ENCODE measurements at regions not wholly inside any gene's neighbourhood (a gene's known extent, or its start where the extent isn't known, plus 50 kb on each side); places are given as distances from the start of the nearest gene placed in this dataset.

GRCh38 chr12:11581179-11581755 lies 68.2 kb upstream of the ETV6 start:
- in situ Hi-C loops (cut with MboI) = no loop called here
- H4K20me1 ChIP-seq (replicated peaks; ENCODE audit: control insufficient read depth, insufficient read depth, low read length) = no peaks in the 10 kb centered on the region
- TF ChIP-seq TCF3 (CRISPR knock-in tag; IDR thresholded peaks at IDR 0.05) (no peak), ATF4 (CRISPR knock-in tag; IDR thresholded peaks at IDR 0.05) (no peak), SMC3 (conservative IDR thresholded peaks at IDR 0.05; ENCODE audit: insufficient read depth, low read depth, low read length) (peak; percentile 49), DEAF1 (CRISPR knock-in tag; IDR thresholded peaks at IDR 0.05) (peak; percentile 53), ZBTB1 (CRISPR knock-in tag; IDR thresholded peaks at IDR 0.05; ENCODE audit: borderline replicate concordance, low read depth) (no peak), CBFA2T3 (IDR thresholded peaks at IDR 0.05) (no peak), RAD21 (CRISPR knock-in tag; conservative IDR thresholded peaks at IDR 0.05 in 1 of 2, IDR thresholded peaks at IDR 0.05 in 1 of 2) (peak; percentile 79 to 82), E2F1 (CRISPR knock-in tag; IDR thresholded peaks at IDR 0.05) (no peak), ZEB2 (IDR thresholded peaks at IDR 0.05) (no peak), CREB5 (CRISPR knock-in tag; IDR thresholded peaks at IDR 0.05) (no peak), SLC30A9 (CRISPR knock-in tag; IDR thresholded peaks at IDR 0.05) (no peak), FOXK1 (CRISPR knock-in tag; IDR thresholded peaks at IDR 0.05; ENCODE audit: borderline replicate concordance) (no peak), KDM2B (CRISPR knock-in tag; IDR thresholded peaks at IDR 0.05) (no peak), CTCF (IDR thresholded peaks at IDR 0.05 in 2 of 3, conservative IDR thresholded peaks at IDR 0.05 in 1 of 3; ENCODE audit: insufficient read depth in 2 of 3, low read depth in 1 of 3, low read length in 3 of 3) (peak; percentile 28 to 64 (median 39); a peak in 3 of 6 replicates), ZFX (CRISPR knock-in tag; IDR thresholded peaks at IDR 0.05) (no peak)

More at GRCh38 chr12:11581179-11581755, 68.2 kb upstream of the ETV6 start:
- DNase-seq (ENCODE audit: extremely low read depth in 1 of 4, low spot score in 3 of 4) = peak; percentile 22 to 64 (median 36)
- intact Hi-C loops (cut with micrococcal nuclease) = loop anchor here (1.0 to 10.0 kb wide), 2 partner anchors 452 to 1124 kb away; no protein-coding TSS in a partner anchor
- H3K4me1 ChIP-seq (replicated peaks in 1 of 2; ENCODE audit: control insufficient read depth in 2 of 2, insufficient read depth in 2 of 2, low read length in 2 of 2) = no peaks in the 10 kb centered on the region
- H3K4me2 ChIP-seq (ENCODE audit: insufficient read depth, low read length) = no peak overlapping the region
- BruUV-seq (replicated peaks) = no TSS peak
- no peak overlapping the region for H3K27ac ChIP-seq (ENCODE audit: extremely low read depth, low read depth, low read length)
- WGBS (ENCODE audit: insufficient coverage, low coverage, missing lambda C conversion rate) = 0% methylated on average over 1 of the region's 2 CpGs
- H3K79me2 ChIP-seq (ENCODE audit: control insufficient read depth, insufficient read depth, low read length) = no peaks in the 10 kb centered on the region
- H2AFZ ChIP-seq (ENCODE audit: low read depth, low read length) = no peak overlapping the region
- FAIRE-seq = peak; percentile 81
- H3K36me3 ChIP-seq (ENCODE audit: control insufficient read depth, insufficient read depth, low read length) = no peaks in the 10 kb centered on the region
- H3K27me3 ChIP-seq (ENCODE audit: control insufficient read depth in 2 of 2, insufficient read depth in 2 of 2, low read length in 2 of 2) = no peaks in the 10 kb centered on the region
- no peak for ATAC-seq
- ChIA-PET CTCF (ENCODE audit: low intra/inter-chr PET ratio) (interaction anchor here (0.6 to 2.3 kb wide), 5 partner anchors 192 to 1123 kb away, joined by 3 to 36 read pairs (median 3); no protein-coding TSS in a partner anchor), POLR2A (no interaction called here)
- H3K4me3 ChIP-seq = no peak overlapping the region
- no peaks in the 10 kb centered on the region for H3K9me1 ChIP-seq (ENCODE audit: control insufficient read depth, insufficient read depth, low read length)
- no peak overlapping the region for H3K9ac ChIP-seq (ENCODE audit: insufficient read depth in 1 of 2, low read depth in 2 of 2, low read length in 2 of 2)
- no peaks in the 10 kb centered on the region for H3K9me3 ChIP-seq (replicated peaks; ENCODE audit: control insufficient read depth, insufficient read depth, low read depth, low read length)

Measured in K562 (cell line).